NCI-H2227 (cell line): ENCODE measurements at regions not wholly inside any gene's neighbourhood (a gene's known extent, or its start where the extent isn't known, plus 50 kb on each side); places are given as distances from the start of the nearest gene placed in this dataset.
A peak's percentile ranks its signal among the peaks of the same experiment; 100 is the strongest.

ENCODE experiments used
- DNase-seq: peaks from one replicate; lab custom pipeline; 2025; ENCODE audit not compliant: unreplicated experiment; lab: John Stamatoyannopoulos, UW

GRCh38 chr15:29208836-29209235 lies 60.8 kb downstream of the NSMCE3 start:
- DNase-seq = no peak

DNA sequence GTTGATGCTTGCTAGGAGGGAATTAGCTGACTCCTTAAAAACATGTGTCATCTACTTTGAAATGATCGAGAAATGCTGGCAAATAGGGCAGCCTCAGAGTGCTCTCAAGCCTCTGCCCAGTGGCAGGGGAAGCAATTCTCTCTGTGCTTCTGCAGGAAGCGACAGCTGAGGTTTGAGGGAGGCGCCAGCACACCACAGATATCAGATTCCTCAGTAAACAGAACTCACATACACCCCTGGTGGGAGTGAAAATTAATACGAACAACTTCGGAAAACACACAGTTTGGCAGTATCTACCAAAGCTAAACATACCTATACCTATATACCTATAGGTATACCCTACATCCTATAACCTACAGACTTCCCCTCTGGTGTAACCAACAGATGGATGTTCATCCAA lies 61.3 kb downstream of the NSMCE3 start:
- peak; percentile 48 for DNase-seq

DNA sequence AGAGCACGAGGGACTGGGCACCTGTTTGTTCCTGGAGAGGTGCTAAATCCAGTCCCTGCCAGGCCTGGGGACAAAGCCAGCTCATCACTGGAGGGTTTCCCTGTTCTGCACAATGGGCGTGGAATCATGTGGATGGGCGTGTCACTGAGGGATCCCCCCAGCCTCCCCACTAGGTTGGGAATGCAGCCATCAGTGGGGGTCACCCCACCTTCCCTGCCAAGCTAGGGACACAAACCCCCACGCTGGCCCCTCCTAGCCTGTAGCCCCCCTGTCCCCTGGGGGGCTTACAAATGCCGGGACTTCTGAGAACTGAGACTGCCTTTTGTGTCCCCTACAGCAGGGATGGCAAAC lies 61.9 kb downstream of the NSMCE3 start:
- DNase-seq = no peak

- no peak for DNase-seq
Measured at GRCh38 chr15:29207027-29207757, 62.4 kb downstream of the NSMCE3 start.

GRCh38 chr15:29205186-29205585 lies 64.4 kb downstream of the NSMCE3 start:
- no peak for DNase-seq

DNA sequence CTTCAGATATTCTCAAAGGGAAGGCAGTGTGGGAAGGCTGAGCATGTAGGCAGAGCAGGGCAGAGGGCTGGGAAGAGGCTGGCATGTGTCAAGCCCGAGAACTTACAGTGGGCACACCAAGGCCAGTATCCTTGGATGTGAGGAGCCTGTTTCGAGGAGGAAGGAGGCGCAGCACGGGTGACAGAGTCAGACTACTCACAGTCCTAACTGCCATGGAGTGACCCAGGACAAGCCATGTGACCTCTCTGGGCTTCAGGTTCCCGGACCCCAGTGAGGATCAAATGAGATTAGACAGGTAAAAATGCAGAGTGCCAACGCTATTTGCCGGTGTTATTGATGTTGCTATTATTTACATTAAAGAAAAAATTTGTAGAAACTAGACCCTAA lies 65.3 kb downstream of the NSMCE3 start:
- DNase-seq = no peak

DNA sequence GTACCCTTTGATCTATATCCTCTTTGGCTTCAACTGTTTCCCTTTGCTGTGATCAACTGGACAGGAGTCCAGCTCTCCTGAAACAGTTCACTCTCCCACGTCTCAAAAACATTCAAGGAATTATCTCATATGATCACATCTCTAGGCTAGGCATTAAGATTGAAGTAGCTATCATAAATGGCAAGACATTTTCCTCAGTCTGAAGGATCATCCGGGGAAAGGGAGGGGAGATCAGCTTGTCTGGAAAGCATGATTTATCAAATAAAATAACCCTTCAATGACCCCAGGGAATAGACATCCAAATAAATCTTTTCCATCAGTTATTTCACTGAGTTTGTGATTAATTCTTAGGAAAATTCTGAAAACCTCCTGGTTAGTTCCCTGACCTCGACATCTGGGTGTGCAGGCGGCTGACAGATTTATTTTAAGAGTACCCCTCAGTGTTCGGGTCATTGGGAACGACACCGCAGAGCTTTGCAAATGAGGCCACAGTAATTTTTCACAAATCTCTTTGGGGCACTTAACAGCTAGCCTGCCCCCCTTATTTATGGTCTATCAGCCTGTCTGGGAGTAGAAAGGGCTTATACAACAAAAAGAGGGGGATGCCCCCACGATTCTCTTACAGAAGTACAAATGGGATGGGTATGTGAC lies 65.8 kb downstream of the NSMCE3 start:
- DNase-seq = no peak

- DNase-seq = no peak
Measured at GRCh38 chr15:29196722-29197121, 72.9 kb downstream of the NSMCE3 start.

DNA sequence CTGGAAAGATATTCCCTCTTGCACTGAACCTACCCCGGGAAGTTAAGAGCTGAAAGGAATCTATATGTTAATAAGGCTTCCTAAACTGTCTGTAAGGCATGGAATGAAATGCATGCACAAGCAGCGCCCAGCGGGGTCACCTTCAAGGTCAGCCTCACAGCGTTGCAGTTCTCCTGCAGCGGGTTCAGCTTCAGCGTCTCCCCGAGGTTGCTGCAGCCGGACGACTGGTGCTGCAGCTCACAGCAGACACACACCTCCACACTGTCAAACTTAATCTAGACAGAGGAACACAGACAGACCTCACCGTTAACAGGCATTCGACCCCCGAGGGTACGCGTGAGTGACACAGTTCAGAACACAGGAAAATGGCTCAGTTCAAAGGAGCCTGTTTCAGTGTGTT lies 73.3 kb downstream of the NSMCE3 start:
- DNase-seq = no peak

DNA sequence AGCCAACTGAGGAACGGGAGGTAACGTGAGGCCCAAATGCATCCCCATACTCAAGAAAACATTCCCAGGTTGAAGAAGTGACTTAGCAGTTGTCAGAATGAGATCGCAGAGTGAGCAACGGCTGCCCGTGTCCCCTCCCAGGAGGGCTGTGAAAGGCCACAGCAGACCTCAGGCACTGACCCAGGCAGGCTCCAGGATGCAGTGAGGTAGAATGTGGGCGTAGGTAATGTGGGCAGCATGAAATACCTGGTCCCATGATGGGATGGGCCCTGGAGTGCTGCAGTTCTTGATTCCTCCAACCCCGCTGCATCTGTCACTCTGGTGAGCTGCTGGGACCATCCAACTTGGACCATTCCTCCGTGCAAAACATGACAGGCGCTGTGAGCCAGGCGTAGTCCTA lies 74.8 kb downstream of the NSMCE3 start:
- DNase-seq = no peak

GRCh38 chr15:29183071-29183831 lies 86.4 kb downstream of the NSMCE3 start:
- DNase-seq = peak; percentile 2

DNA sequence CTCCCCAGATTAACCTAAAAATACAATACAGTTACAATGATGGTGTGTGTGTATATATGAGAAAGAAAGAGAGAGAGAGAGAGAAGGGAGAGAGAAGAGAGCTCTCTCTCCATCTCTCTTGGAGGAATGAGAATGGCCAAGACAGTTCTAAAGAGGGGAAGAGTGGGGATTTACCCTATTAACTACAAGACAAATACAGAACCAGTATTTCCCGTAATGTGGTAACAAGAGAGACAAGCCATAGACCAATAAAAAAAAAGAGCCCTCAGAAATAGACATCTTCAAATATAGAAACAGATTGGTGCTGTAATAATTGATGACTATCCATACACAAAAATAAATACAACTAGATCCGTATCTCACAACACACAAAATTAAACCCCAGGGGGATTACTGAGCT lies 87.0 kb downstream of the NSMCE3 start:
- no peak for DNase-seq

GRCh38 chr15:29172742-29173725 lies 96.6 kb downstream of the NSMCE3 start:
- DNase-seq = no peak

DNA sequence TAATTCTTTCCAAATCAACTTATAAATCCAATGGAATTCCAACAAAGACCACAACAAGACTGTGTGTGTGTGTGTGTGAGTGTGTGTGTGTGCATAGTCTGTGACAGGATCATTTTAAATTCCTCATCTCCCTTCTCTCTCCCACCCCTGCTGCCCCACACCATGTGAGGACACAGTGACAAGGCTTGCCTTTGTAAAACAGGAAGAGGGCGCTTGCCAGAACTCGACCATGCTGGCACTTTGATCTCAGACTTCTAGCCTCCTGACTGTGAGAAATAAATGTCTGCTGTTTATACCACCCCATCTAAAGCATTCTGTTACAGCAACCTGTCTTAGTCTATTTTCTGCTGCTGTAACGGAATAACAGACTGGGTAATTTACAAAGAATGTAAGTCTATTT lies 99.1 kb downstream of the NSMCE3 start:
- no peak for DNase-seq
